ENCODE measurements at regions not wholly inside any gene's neighbourhood (a gene's known extent, or its start where the extent isn't known, plus 50 kb on each side); places are given as distances from the start of the nearest gene placed in this dataset.
"Not testable (repeated sequence)": the region's sequence is repeated elsewhere in the genome, so short reads cannot be mapped to it uniquely, and the experiment has no call there.

DNA sequence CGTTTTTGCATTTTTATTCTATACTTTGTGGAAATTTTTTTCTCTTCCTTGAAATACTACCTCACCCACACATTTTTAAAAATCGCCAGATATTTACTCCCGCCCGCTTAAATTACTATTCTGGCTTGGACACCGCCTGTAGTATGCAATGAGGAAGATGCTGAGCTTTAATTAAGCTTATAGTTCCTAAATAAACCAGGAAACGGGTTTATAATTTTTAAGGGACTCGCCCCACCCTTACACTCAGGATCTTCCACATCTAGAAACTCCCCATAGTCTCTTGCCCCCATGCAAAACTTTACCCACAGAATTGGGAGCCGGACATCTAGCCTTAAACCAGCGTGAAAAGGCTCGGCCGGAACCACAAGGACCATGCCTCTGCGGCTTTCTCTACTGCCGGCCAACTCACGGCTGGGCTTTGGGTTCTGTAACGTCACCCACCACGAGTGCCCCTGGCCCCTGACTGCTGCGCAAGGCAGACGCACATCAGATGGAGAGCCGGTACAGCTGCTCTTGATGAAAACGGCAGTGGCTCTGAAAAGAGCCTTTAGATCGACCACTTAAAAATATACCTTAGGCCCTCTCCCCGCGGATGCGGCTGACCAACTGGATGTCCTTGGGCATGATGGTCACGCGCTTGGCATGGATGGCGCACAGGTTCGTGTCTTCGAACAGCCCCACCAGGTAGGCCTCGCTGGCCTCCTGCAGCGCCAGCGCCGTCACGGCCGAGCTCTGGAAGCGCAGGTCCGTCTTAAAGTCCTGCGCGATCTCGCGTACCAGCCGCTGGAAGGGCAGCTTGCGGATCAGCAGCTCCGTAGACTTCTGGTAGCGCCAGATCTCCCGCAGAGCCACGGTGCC lies 66.3 kb downstream of the FAM72B start:
- not testable (repeated sequence) for DNase-seq
